GM18868 (cell line): ENCODE measurements at regions not wholly inside any gene's neighbourhood (a gene's known extent, or its start where the extent isn't known, plus 50 kb on each side); places are given as distances from the start of the nearest gene placed in this dataset.

Source experiments
- ATAC-seq: cut with Tn5 transposase; IDR thresholded peaks from one replicate; pipeline ENCODE4 v1.9.1; 2021; ENCODE audit warnings: mild to moderate bottlenecking, moderate library complexity; ENCODE audit not compliant: unreplicated experiment

- ATAC-seq, result no peak
These were observed 339.1 kb upstream of the SLC10A2 start for GRCh38 chr13:103405297-103405696.

GRCh38 chr13:103403814-103404213, 337.6 kb upstream of the SLC10A2 start:
- ATAC-seq, result no peak

GRCh38 chr13:103403148-103403740, 337.0 kb upstream of the SLC10A2 start:
- ATAC-seq, result no peak

- ATAC-seq, result no peak
These were observed 328.9 kb upstream of the SLC10A2 start for GRCh38 chr13:103395139-103395538.

GRCh38 chr13:103394618-103395017, 328.4 kb upstream of the SLC10A2 start:
- ATAC-seq, result no peak

GRCh38 chr13:103391936-103392335, 325.7 kb upstream of the SLC10A2 start:
- ATAC-seq, result no peak

- ATAC-seq, result no peak
These were observed 322.6 kb upstream of the SLC10A2 start for GRCh38 chr13:103388839-103389238.

GRCh38 chr13:103386341-103386740, 320.1 kb upstream of the SLC10A2 start:
- no peak for ATAC-seq

GRCh38 chr13:103373916-103374315, 307.7 kb upstream of the SLC10A2 start:
- ATAC-seq, result no peak

- no peak for ATAC-seq
These were observed 305.1 kb upstream of the SLC10A2 start for GRCh38 chr13:103371271-103371670.

GRCh38 chr13:103370790-103371189, 304.6 kb upstream of the SLC10A2 start:
- ATAC-seq, result no peak

GRCh38 chr13:103358255-103358932, 292.2 kb upstream of the SLC10A2 start:
- no peak for ATAC-seq

GRCh38 chr13:103356226-103356864, 290.1 kb upstream of the SLC10A2 start:
- ATAC-seq, result no peak

- no peak for ATAC-seq
These were observed 288.0 kb upstream of the SLC10A2 start for GRCh38 chr13:103354171-103354570.

GRCh38 chr13:103351035-103351828, 285.0 kb upstream of the SLC10A2 start:
- no peak for ATAC-seq

- no peak for ATAC-seq
These were observed 283.9 kb upstream of the SLC10A2 start for GRCh38 chr13:103350147-103350546.

- ATAC-seq, result no peak
These were observed 283.2 kb upstream of the SLC10A2 start for GRCh38 chr13:103349211-103349980.

GRCh38 chr13:103335241-103335640, 269.0 kb upstream of the SLC10A2 start:
- ATAC-seq, result no peak

GRCh38 chr13:103331924-103332323, 265.7 kb upstream of the SLC10A2 start:
- no peak for ATAC-seq

- no peak for ATAC-seq
These were observed 262.7 kb upstream of the SLC10A2 start for GRCh38 chr13:103328899-103329298.

- no peak for ATAC-seq
These were observed 260.1 kb upstream of the SLC10A2 start for GRCh38 chr13:103326326-103326725.
